ENCODE measurements at regions not wholly inside any gene's neighbourhood (a gene's known extent, or its start where the extent isn't known, plus 50 kb on each side); places are given as distances from the start of the nearest gene placed in this dataset.
A peak's percentile ranks its signal among the peaks of the same experiment; 100 is the strongest.
"Not testable (repeated sequence)": the region's sequence is repeated elsewhere in the genome, so short reads cannot be mapped to it uniquely, and the experiment has no call there.

DNA sequence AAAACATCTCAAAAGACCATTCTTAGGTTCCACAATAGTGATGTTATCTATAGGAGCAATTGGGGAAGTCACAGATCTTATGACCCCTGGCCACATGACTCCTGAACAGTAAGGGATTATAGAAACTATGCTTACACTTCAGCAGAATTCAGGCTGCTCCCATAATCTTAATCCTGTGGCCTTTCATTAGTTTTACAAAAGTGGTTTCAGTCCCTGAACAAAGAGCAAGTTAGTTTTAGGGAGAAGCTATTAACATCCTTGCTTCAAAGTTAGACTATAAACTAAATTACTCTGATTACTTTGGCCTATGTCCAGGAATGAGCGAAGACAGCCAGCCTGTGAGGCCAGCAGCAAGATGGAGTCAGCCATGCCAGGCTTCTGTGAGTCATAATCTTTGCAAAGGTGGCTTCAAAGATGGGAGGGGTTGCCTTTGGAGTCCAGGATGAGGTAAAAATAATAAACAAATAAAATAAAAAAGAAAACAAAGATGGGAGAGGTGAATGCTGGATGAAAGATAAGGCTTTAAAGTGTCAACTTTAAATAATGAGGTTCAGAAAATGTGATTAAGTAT is 168.7 kb upstream of the NDUFV2 start:
- intact Hi-C loops (cut with micrococcal nuclease; ENCODE audit: unreplicated experiment) = no loop called here
- Histone ChIP-seq H3K36me3 (ENCODE audit: control insufficient read depth, insufficient read depth, low read length) (no peaks in the 10 kb centered on the region), H3K4me3 (ENCODE audit: low read depth, low read length) (no peak overlapping the region), H3K27me3 (replicated peaks; ENCODE audit: control insufficient read depth, insufficient read depth, low read length) (no peaks in the 10 kb centered on the region), H3K9me3 (peaks cover 29% of the 10 kb centered on the region), H3K4me1 (peaks cover 34% of the 10 kb centered on the region)
- H3K27ac Mint-ChIP-seq (ENCODE audit: unreplicated experiment) = no peak overlapping the region
- TF ChIP-seq, protein P1, sequence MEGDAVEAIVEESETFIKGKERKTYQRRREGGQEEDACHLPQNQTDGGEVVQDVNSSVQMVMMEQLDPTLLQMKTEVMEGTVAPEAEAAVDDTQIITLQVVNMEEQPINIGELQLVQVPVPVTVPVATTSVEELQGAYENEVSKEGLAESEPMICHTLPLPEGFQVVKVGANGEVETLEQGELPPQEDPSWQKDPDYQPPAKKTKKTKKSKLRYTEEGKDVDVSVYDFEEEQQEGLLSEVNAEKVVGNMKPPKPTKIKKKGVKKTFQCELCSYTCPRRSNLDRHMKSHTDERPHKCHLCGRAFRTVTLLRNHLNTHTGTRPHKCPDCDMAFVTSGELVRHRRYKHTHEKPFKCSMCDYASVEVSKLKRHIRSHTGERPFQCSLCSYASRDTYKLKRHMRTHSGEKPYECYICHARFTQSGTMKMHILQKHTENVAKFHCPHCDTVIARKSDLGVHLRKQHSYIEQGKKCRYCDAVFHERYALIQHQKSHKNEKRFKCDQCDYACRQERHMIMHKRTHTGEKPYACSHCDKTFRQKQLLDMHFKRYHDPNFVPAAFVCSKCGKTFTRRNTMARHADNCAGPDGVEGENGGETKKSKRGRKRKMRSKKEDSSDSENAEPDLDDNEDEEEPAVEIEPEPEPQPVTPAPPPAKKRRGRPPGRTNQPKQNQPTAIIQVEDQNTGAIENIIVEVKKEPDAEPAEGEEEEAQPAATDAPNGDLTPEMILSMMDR (IDR thresholded peaks at IDR 0.05; ENCODE audit: insufficient read depth in 1 of 2, low read depth in 1 of 2, low read length in 1 of 2, severe bottlenecking in 1 of 2, unreplicated experiment in 1 of 2) = no peak
- ChIA-PET POLR2A (no interaction called here), CTCF (no interaction called here)
- H3K9me3 Mint-ChIP-seq (ENCODE audit: unreplicated experiment) = peaks cover 39% of the 10 kb centered on the region
- H3K36me3 Mint-ChIP-seq (ENCODE audit: insufficient read depth, unreplicated experiment) = peaks cover 12% of the 10 kb centered on the region
- H3K27me3 Mint-ChIP-seq (ENCODE audit: insufficient read depth, unreplicated experiment) = no peaks in the 10 kb centered on the region
- no peak overlapping the region for H3K4me3 Mint-ChIP-seq (ENCODE audit: unreplicated experiment)
- BruUV-seq (replicated peaks) = no TSS peak
- peaks cover 20% of the 10 kb centered on the region for H3K4me1 Mint-ChIP-seq (ENCODE audit: low read depth, unreplicated experiment)
- no peak for DNase-seq

DNA sequence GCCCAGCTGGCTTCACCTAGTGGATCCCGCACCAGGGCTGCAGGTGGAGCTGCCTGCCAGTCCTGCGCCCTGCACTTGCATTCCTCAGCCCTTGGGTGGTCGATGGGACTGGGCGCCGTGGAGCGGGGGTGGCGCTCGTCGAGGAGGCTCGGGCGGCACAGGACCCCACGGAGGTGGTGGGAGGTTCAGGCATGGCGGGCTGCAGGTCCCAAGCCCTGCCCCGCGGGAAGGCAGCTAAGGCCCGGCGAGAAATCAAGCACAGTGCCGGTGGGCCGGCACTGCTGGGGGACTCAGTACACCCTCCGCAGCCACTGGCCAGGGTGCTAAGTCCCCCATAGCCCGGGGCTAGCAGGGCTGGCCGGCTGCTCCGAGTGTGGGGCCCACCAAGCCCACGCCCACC is 167.2 kb upstream of the NDUFV2 start:
- H3K4me3 ChIP-seq (ENCODE audit: low read depth, low read length); H3K27me3 Mint-ChIP-seq (ENCODE audit: insufficient read depth, unreplicated experiment); H3K27me3 ChIP-seq (replicated peaks; ENCODE audit: control insufficient read depth, insufficient read depth, low read length); H3K4me3 Mint-ChIP-seq (ENCODE audit: unreplicated experiment); POLR2A ChIA-PET; H3K36me3 ChIP-seq (ENCODE audit: control insufficient read depth, insufficient read depth, low read length); H3K27ac Mint-ChIP-seq (ENCODE audit: unreplicated experiment); BruUV-seq (replicated peaks); DNase-seq; intact Hi-C loops (cut with micrococcal nuclease; ENCODE audit: unreplicated experiment); CTCF ChIA-PET: not testable (repeated sequence)
- H3K9me3 Mint-ChIP-seq (ENCODE audit: unreplicated experiment) = peaks cover 29% of the 10 kb centered on the region
- Histone ChIP-seq H3K9me3 (peaks cover 17% of the 10 kb centered on the region), H3K4me1 (peaks cover 43% of the 10 kb centered on the region)
- H3K4me1 Mint-ChIP-seq (ENCODE audit: low read depth, unreplicated experiment) = peaks cover 20% of the 10 kb centered on the region
- H3K36me3 Mint-ChIP-seq (ENCODE audit: insufficient read depth, unreplicated experiment) = peaks cover 12% of the 10 kb centered on the region

DNA sequence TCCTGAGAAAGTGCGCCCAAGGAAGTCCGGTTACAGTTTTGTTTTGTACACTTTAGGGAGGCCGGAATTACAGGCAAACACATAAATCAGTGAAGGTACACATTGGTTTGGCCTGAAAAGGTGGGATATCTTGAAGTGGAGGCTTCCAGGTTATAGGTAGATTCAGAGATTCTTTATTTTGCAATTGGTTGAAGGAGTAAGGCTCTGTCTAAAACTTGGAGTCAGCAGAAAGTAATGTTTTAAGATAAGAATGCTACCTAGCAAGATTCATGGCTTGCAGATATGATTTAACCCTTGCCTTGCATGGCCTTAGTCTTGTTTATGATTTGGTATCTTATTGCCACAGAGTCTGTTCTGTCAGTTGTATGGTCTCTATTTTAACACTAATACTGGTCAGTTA is 165.9 kb upstream of the NDUFV2 start:
- BruUV-seq (replicated peaks) = no TSS peak
- H3K36me3 Mint-ChIP-seq (ENCODE audit: insufficient read depth, unreplicated experiment) = peaks cover 12% of the 10 kb centered on the region
- no peak overlapping the region for H3K4me3 ChIP-seq (ENCODE audit: low read depth, low read length)
- ChIA-PET CTCF (no interaction called here), POLR2A (no interaction called here)
- no peaks in the 10 kb centered on the region for H3K27me3 Mint-ChIP-seq (ENCODE audit: insufficient read depth, unreplicated experiment)
- intact Hi-C loops (cut with micrococcal nuclease; ENCODE audit: unreplicated experiment) = loop anchor here (2.0 kb wide), 1 partner anchor 46 kb away; no protein-coding TSS in a partner anchor
- H3K4me3 Mint-ChIP-seq (ENCODE audit: unreplicated experiment) = peak overlapping the region; percentile 37
- peaks cover 20% of the 10 kb centered on the region for H3K4me1 Mint-ChIP-seq (ENCODE audit: low read depth, unreplicated experiment)
- H3K27ac Mint-ChIP-seq (ENCODE audit: unreplicated experiment) = peak overlapping the region; percentile 74
- TF ChIP-seq, protein P1 (IDR thresholded peaks at IDR 0.05; ENCODE audit: insufficient read depth in 1 of 2, low read depth in 1 of 2, low read length in 1 of 2, severe bottlenecking in 1 of 2, unreplicated experiment in 1 of 2) = no peak
- H3K9me3 Mint-ChIP-seq (ENCODE audit: unreplicated experiment) = peaks cover 18% of the 10 kb centered on the region
- DNase-seq = peak in 1 of 2 experiments; percentile 30
- peaks cover 43% of the 10 kb centered on the region for H3K4me1 ChIP-seq
- peaks cover 17% of the 10 kb centered on the region; the same call in 1 of the 2 replicates for H3K9me3 ChIP-seq
- no peaks in the 10 kb centered on the region for H3K36me3 ChIP-seq (ENCODE audit: control insufficient read depth, insufficient read depth, low read length)
- H3K27me3 ChIP-seq (replicated peaks; ENCODE audit: control insufficient read depth, insufficient read depth, low read length) = no peaks in the 10 kb centered on the region
